IMR-90 (cell line): ENCODE measurements at regions not wholly inside any gene's neighbourhood (a gene's known extent, or its start where the extent isn't known, plus 50 kb on each side); places are given as distances from the start of the nearest gene placed in this dataset.
A peak's percentile ranks its signal among the peaks of the same experiment; 100 is the strongest.

Experiments
- ATAC-seq: fragments of 200-7000 bp; cut with Tn5 transposase; 2 replicates; pipeline ENCODE4 v1.9.1; 2020; ENCODE audit warnings: low read depth, mild to moderate bottlenecking, moderate library complexity
- BruUV-seq: library from RNA; stranded (reverse); fragments of 400-500 nt; replicated peaks from 2 replicates; lab custom pipeline; 2021; lab: Mats Ljungman, UMichigan
- CTCF ChIA-PET: fragments of 300-600 bp; formaldehyde crosslinking; extraction: SDS; loops from one replicate; lab custom pipeline; 2021; ENCODE audit warnings: antibody characterized with exemption; lab: Yijun Ruan, JAX
- POLR2A ChIA-PET: fragments of 300-600 bp; sonication (Branson Sonifier 250); formaldehyde crosslinking; loops from one replicate; lab custom pipeline; 2022; ENCODE audit warnings: antibody characterized with exemption; ENCODE audit not compliant: unreplicated experiment; lab: Charles Lee
- DNase-seq: peaks from one replicate; pipeline ENCODE4 v3.0.0; 2013
- H2AFZ ChIP-seq: replicated peaks from 2 replicates; pipeline ENCODE3; 2013; ENCODE audit warnings: low read length, mild to moderate bottlenecking; ENCODE audit not compliant: poor library complexity
- H2AK5ac ChIP-seq: 2 replicates; pipeline ENCODE4 v1.6.1; 2013; ENCODE audit warnings: low read depth, low read length, inconsistent platforms
- H2AK9ac ChIP-seq: replicated peaks from 2 replicates; pipeline ENCODE3; 2013; ENCODE audit warnings: mild to moderate bottlenecking, low read depth, low read length, moderate library complexity; ENCODE audit not compliant: poor library complexity
- H2BK120ac ChIP-seq: 2 replicates; pipeline ENCODE4 v1.6.1; 2013; ENCODE audit warnings: low read depth, low read length, inconsistent platforms
- H2BK15ac ChIP-seq: 3 replicates; pipeline ENCODE4 v1.6.1; 2013; ENCODE audit warnings: low read depth, low read length, inconsistent platforms
- H2BK20ac ChIP-seq: 2 replicates; pipeline ENCODE4 v1.6.1; 2013; ENCODE audit warnings: low read depth, mild to moderate bottlenecking, inconsistent platforms, low read length, moderate library complexity
- H2BK5ac ChIP-seq: 2 replicates; pipeline ENCODE4 v1.6.1; 2013; ENCODE audit warnings: mild to moderate bottlenecking, low read depth, low read length, inconsistent platforms; ENCODE audit not compliant: poor library complexity, severe bottlenecking
- H3K14ac ChIP-seq: replicated peaks from 2 replicates; pipeline ENCODE4 v1.6.1; 2013; ENCODE audit warnings: low read depth, low read length, inconsistent platforms
- H3K18ac ChIP-seq: 2 replicates; pipeline ENCODE4 v1.6.1; 2013; ENCODE audit warnings: low read depth, low read length, control low read depth
- H3K23ac ChIP-seq: 2 replicates; pipeline ENCODE4 v1.6.1; 2013; ENCODE audit warnings: low read depth, low read length, inconsistent platforms
- H3K27ac ChIP-seq: 2 replicates; pipeline ENCODE4 v1.5.1; 2013; ENCODE audit warnings: mild to moderate bottlenecking, control low read depth, low read length; ENCODE audit not compliant: insufficient read depth
- H3K27me3 ChIP-seq: 2 replicates; pipeline ENCODE4 v1.6.1; 2013; ENCODE audit warnings: low read length; ENCODE audit not compliant: control insufficient read depth, insufficient read depth
- H3K36me3 ChIP-seq: 2 replicates; pipeline ENCODE4 v1.6.1; 2013; ENCODE audit warnings: low read length, mixed read lengths; ENCODE audit not compliant: control insufficient read depth, insufficient read depth
- H3K4ac ChIP-seq: 2 replicates; pipeline ENCODE4 v1.6.1; 2013; ENCODE audit warnings: low read depth, low read length, inconsistent platforms
- H3K4me1 ChIP-seq: 2 replicates; pipeline ENCODE4 v1.6.1; 2013; ENCODE audit warnings: low read length, mixed read lengths; ENCODE audit not compliant: control insufficient read depth, insufficient read depth
- H3K4me2 ChIP-seq: 2 replicates; pipeline ENCODE4 v1.6.1; 2013; ENCODE audit warnings: low read depth, mild to moderate bottlenecking, control low read depth, low read length, moderate library complexity
- H3K4me3 ChIP-seq: 2 replicates; pipeline ENCODE4 v1.5.1; 2013; ENCODE audit warnings: low read depth, mild to moderate bottlenecking, control low read depth, low read length, moderate library complexity; ENCODE audit not compliant: insufficient read depth
- H3K56ac ChIP-seq: 2 replicates; pipeline ENCODE4 v1.6.1; 2013; ENCODE audit warnings: low read length, inconsistent platforms; ENCODE audit not compliant: insufficient read depth; ENCODE audit errors: extremely low read depth
- H3K79me1 ChIP-seq, 2 experiments: 2 replicates each; pipeline ENCODE4 v1.6.1; 2013; ENCODE audit warnings: low read length in 2 of 2, inconsistent platforms in 1 of 2, low read depth in 1 of 2
- H3K9ac ChIP-seq: 2 replicates; pipeline ENCODE4 v1.6.1; 2013; ENCODE audit warnings: low read depth, low read length, control low read depth
- H3K9me1 ChIP-seq: 2 replicates; pipeline ENCODE4 v1.6.1; 2013; ENCODE audit warnings: low read length, inconsistent platforms; ENCODE audit not compliant: insufficient read depth
- H3K9me3 ChIP-seq: 2 replicates; pipeline ENCODE4 v1.6.1; 2013; ENCODE audit warnings: low read length; ENCODE audit not compliant: control insufficient read depth, insufficient read depth
- H4K20me1 ChIP-seq: 2 replicates; pipeline ENCODE4 v1.6.1; 2013; ENCODE audit warnings: low read length, inconsistent platforms; ENCODE audit not compliant: insufficient read depth
- H4K5ac ChIP-seq: 2 replicates; pipeline ENCODE4 v1.6.1; 2013; ENCODE audit warnings: mild to moderate bottlenecking, low read depth, low read length, control low read depth
- H4K8ac ChIP-seq, 2 experiments: 2 replicates each; pipeline ENCODE4 v1.6.1; 2013; ENCODE audit warnings: low read depth in 2 of 2, low read length in 2 of 2, control low read depth in 1 of 2, inconsistent platforms in 1 of 2
- H4K91ac ChIP-seq: 2 replicates; pipeline ENCODE4 v1.6.1; 2013; ENCODE audit warnings: low read depth, low read length, inconsistent platforms; ENCODE audit not compliant: insufficient read depth
- BHLHE40 ChIP-seq: fragments of 150-350 bp; IDR thresholded peaks from 2 replicates; pipeline ENCODE4 v1.6.1; 2016; ENCODE audit warnings: mild to moderate bottlenecking, low read depth, low read length
- CEBPB ChIP-seq: IDR thresholded peaks from 2 replicates; pipeline ENCODE4 v1.6.1; 2012; ENCODE audit warnings: low read depth, low read length, improper control_type of control experiment
- CHD1 ChIP-seq: IDR thresholded peaks from 2 replicates; pipeline ENCODE4 v1.6.1; 2012; ENCODE audit warnings: low read depth, low read length, improper control_type of control experiment
- MAFK ChIP-seq: IDR thresholded peaks from 2 replicates; pipeline ENCODE4 v1.6.1; 2012; ENCODE audit warnings: low read depth, low read length, improper control_type of control experiment
- MXI1 ChIP-seq: IDR thresholded peaks from 2 replicates; pipeline ENCODE4 v1.6.1; 2012; ENCODE audit warnings: low read depth, mild to moderate bottlenecking, low read length, moderate library complexity, borderline replicate concordance
- NFE2L2 ChIP-seq: fragments of 150-350 bp; IDR thresholded peaks from 2 replicates; pipeline ENCODE4 v1.6.1; 2016; ENCODE audit warnings: low read depth, mild to moderate bottlenecking, low read length
- POLR2A ChIP-seq: IDR thresholded peaks from 2 replicates; pipeline ENCODE4 v1.6.1; 2012; ENCODE audit warnings: mild to moderate bottlenecking, low read depth, low read length
- RAD21 ChIP-seq: IDR thresholded peaks from 2 replicates; pipeline ENCODE4 v1.6.1; 2012; ENCODE audit warnings: low read length, improper control_type of control experiment
- RCOR1 ChIP-seq: IDR thresholded peaks from 2 replicates; pipeline ENCODE4 v1.6.1; 2012; ENCODE audit warnings: mild to moderate bottlenecking, low read length, improper control_type of control experiment; ENCODE audit not compliant: insufficient replicate concordance
- SMC3 ChIP-seq: fragments of 150-350 bp; IDR thresholded peaks from 2 replicates; pipeline ENCODE4 v1.6.1; 2016; ENCODE audit warnings: low read depth, mild to moderate bottlenecking, antibody characterized with exemption, low read length, moderate library complexity
- WGBS, 2 experiments: methylation state at CpG; one replicate each; pipeline versions ENCODE4 v1.1.5 to v1.1.7; 2013; ENCODE audit warnings: missing lambda C conversion rate in 2 of 2; ENCODE audit not compliant: insufficient read length in 1 of 2; ENCODE audit errors: extremely low coverage in 2 of 2; 5-methylcytosine and 5-hydroxymethylcytosine counted together
- dilution Hi-C: fragments of 300-500 bp; cut with HindIII; formaldehyde crosslinking; loops from one replicate; pipeline ENCODE4 v1.14.3; 2018; ENCODE audit warnings: low sequenced_read_pairs; ENCODE audit not compliant: unreplicated experiment
- in situ Hi-C: fragments of 300-500 bp; cut with MboI; formaldehyde crosslinking; loops from 3 replicates; pipeline ENCODE4 v1.14.3; 2019; ENCODE audit warnings: low sequenced_read_pairs, inconsistent platforms, mixed read lengths
- intact Hi-C: fragments of 100-400 bp; cut with micrococcal nuclease; formaldehyde crosslinking; loops from 2 replicates; pipeline ENCODE4 v1.10.0; 2022
- TF ChIP-seq, protein P1 (sequence below): conservative IDR thresholded peaks from 2 replicates; pipeline ENCODE4 v1.5.1; 2012; ENCODE audit warnings: mild to moderate bottlenecking, low read depth, low read length, improper control_type of control experiment
- TF ChIP-seq, protein P2 (sequence below): fragments of 150-350 bp; IDR thresholded peaks from 2 replicates; pipeline ENCODE4 v1.6.1; 2017; ENCODE audit warnings: mild to moderate bottlenecking, antibody characterized with exemption, low read length, low read depth

DNA sequence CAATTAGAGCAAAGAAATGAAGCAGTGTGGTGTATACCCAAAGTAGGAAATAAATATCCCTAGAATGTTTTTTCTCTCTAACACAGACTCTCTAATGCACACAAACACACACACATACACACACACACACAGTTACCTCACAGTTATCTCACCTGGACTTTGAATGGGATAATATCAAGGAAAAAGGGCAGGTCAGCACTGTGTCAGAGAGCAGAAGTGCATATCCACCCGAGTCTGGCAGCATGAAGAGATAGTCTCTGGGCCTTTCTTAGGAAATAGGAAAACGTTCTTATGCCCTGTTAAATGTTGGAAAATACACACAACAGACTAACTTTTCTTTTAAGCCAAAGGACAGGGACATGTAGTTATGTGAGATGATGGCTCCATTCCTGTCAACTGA lies 162.0 kb downstream of the COL6A3 start:
- no peak overlapping the region for H3K27ac ChIP-seq
- peak overlapping the region; percentile 6 for H2BK5ac ChIP-seq
- H3K14ac ChIP-seq = 0 out of 2 replicates have a peak overlapping the region, but pooled peaks have one; percentile 57
- H3K79me1 ChIP-seq = peaks cover 11 to 23% of the 10 kb centered on the region in 2 experiments; a peak in 3 of 4 replicates
- peaks cover 23% of the 10 kb centered on the region for H3K9me1 ChIP-seq
- H4K5ac ChIP-seq = peak overlapping the region; percentile 81; the same call in 1 of the 2 replicates
- DNase-seq (no peak), ATAC-seq (no peak)
- CTCF ChIA-PET = no interaction called here
- H2BK120ac ChIP-seq = peak overlapping the region; percentile 61
- 0 out of 2 replicates have a peak overlapping the region, but pooled peaks have one; percentile 13 for H3K23ac ChIP-seq
- H4K8ac ChIP-seq = peak overlapping the region in 1 of 2 experiments; percentile 29; a peak in 1 of 4 replicates
- H4K91ac ChIP-seq = peak overlapping the region; percentile 24; the same call in 1 of the 2 replicates
- POLR2A ChIA-PET = no interaction called here
- peak overlapping the region; percentile 64; the same call in 1 of the 2 replicates for H3K4ac ChIP-seq
- no peak overlapping the region for H3K56ac ChIP-seq
- no TSS peak for BruUV-seq
- peak overlapping the region; percentile 81 for H2AK5ac ChIP-seq
- no peak overlapping the region for H2AK9ac ChIP-seq
- H2BK20ac ChIP-seq = peak overlapping the region; percentile 41; the same call in 1 of the 2 replicates
- no peaks in the 10 kb centered on the region for H3K9me3 ChIP-seq
- no peak overlapping the region for H3K9ac ChIP-seq
- H3K4me1 ChIP-seq = peaks cover 28% of the 10 kb centered on the region
- no peak for TF ChIP-seq RAD21
- no peak for TF ChIP-seq SMC3
- no peak for TF ChIP-seq MXI1
- TF ChIP-seq MAFK = no peak
- TF ChIP-seq POLR2A = no peak
- no peak for TF ChIP-seq RCOR1
- TF ChIP-seq CHD1 = no peak
- TF ChIP-seq BHLHE40 = no peak
- TF ChIP-seq, protein P1, sequence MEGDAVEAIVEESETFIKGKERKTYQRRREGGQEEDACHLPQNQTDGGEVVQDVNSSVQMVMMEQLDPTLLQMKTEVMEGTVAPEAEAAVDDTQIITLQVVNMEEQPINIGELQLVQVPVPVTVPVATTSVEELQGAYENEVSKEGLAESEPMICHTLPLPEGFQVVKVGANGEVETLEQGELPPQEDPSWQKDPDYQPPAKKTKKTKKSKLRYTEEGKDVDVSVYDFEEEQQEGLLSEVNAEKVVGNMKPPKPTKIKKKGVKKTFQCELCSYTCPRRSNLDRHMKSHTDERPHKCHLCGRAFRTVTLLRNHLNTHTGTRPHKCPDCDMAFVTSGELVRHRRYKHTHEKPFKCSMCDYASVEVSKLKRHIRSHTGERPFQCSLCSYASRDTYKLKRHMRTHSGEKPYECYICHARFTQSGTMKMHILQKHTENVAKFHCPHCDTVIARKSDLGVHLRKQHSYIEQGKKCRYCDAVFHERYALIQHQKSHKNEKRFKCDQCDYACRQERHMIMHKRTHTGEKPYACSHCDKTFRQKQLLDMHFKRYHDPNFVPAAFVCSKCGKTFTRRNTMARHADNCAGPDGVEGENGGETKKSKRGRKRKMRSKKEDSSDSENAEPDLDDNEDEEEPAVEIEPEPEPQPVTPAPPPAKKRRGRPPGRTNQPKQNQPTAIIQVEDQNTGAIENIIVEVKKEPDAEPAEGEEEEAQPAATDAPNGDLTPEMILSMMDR = no peak
- TF ChIP-seq CEBPB = no peak
- TF ChIP-seq NFE2L2 = no peak
- TF ChIP-seq, protein P2, sequence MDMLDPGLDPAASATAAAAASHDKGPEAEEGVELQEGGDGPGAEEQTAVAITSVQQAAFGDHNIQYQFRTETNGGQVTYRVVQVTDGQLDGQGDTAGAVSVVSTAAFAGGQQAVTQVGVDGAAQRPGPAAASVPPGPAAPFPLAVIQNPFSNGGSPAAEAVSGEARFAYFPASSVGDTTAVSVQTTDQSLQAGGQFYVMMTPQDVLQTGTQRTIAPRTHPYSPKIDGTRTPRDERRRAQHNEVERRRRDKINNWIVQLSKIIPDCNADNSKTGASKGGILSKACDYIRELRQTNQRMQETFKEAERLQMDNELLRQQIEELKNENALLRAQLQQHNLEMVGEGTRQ = no peak
- in situ Hi-C loops = no loop called here
- no CpG with 5 or more reads among the region's 2 CpGs for WGBS, 2 experiments
- no peaks in the 10 kb centered on the region for H3K36me3 ChIP-seq
- peak overlapping the region; percentile 62; the same call in 2 of the 3 replicates for H2BK15ac ChIP-seq
- no peak overlapping the region for H2AFZ ChIP-seq
- H3K4me3 ChIP-seq = no peak overlapping the region
- intact Hi-C loops = no loop called here
- dilution Hi-C loops = no loop called here
- H3K27me3 ChIP-seq = no peaks in the 10 kb centered on the region
- H3K18ac ChIP-seq = peak overlapping the region; percentile 89
- H3K4me2 ChIP-seq = no peak overlapping the region
- H4K20me1 ChIP-seq = no peaks in the 10 kb centered on the region
